WERI-Rb-1 (cell line): ENCODE measurements at regions not wholly inside any gene's neighbourhood (a gene's known extent, or its start where the extent isn't known, plus 50 kb on each side); places are given as distances from the start of the nearest gene placed in this dataset.

Source experiments
- DNase-seq: peaks from one replicate; pipeline ENCODE4 v3.0.0-alpha.2; 2020
- H3K27ac ChIP-seq: fragments of 250-450 bp; sonication (Bioruptor Pico); 2 replicates; pipeline ENCODE4 v1.5.1; 2020; ENCODE audit warnings: mild to moderate bottlenecking, moderate library complexity
- H3K27me3 ChIP-seq: fragments of 250-450 bp; sonication (Bioruptor Pico); 2 replicates; pipeline ENCODE4 v1.5.1; 2021; ENCODE audit warnings: mild to moderate bottlenecking, low read depth, moderate library complexity; ENCODE audit not compliant: insufficient read depth, severe bottlenecking
- H3K36me3 ChIP-seq: fragments of 250-450 bp; sonication (Bioruptor Pico); 2 replicates; pipeline ENCODE4 v1.5.1; 2020; ENCODE audit warnings: mild to moderate bottlenecking, moderate library complexity
- H3K4me3 ChIP-seq: 2 replicates; pipeline ENCODE4 v1.5.1; 2011; ENCODE audit warnings: low read depth, mild to moderate bottlenecking, control low read depth, low read length
- H3K9me3 ChIP-seq: fragments of 250-450 bp; sonication (Bioruptor Pico); 2 replicates; pipeline ENCODE4 v1.5.1; 2021; ENCODE audit warnings: mild to moderate bottlenecking, moderate library complexity; ENCODE audit not compliant: severe bottlenecking
- TF ChIP-seq, protein P1 (sequence below): IDR thresholded peaks from 2 replicates; pipeline ENCODE4 v1.5.1; 2011; ENCODE audit warnings: low read depth, mild to moderate bottlenecking, control low read depth, inconsistent platforms, low read length

DNA sequence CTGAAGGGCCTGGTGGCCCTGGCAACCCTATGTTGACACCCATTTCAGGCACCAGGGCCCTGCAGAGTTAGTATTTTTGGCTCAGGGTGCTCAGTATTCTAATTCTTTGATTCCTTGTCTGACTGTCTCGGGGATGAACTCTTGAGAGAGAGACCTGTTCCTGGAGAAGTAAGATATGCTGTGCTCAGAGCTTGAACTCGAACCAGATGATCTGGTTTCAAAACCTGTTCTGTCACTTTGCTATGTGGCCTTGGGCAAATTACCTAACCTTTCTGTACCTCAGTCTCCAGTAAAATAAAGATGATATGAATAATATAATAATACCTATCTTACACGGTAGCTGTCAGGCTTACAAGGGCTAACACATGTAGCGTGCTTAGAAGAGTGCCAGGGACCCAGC is 294.2 kb downstream of the DYSF start:
- H3K36me3 ChIP-seq: no peaks in the 10 kb centered on the region
- no peaks in the 10 kb centered on the region for H3K27me3 ChIP-seq
- no peak for DNase-seq
- no peak overlapping the region for H3K27ac ChIP-seq
- TF ChIP-seq, protein P1, sequence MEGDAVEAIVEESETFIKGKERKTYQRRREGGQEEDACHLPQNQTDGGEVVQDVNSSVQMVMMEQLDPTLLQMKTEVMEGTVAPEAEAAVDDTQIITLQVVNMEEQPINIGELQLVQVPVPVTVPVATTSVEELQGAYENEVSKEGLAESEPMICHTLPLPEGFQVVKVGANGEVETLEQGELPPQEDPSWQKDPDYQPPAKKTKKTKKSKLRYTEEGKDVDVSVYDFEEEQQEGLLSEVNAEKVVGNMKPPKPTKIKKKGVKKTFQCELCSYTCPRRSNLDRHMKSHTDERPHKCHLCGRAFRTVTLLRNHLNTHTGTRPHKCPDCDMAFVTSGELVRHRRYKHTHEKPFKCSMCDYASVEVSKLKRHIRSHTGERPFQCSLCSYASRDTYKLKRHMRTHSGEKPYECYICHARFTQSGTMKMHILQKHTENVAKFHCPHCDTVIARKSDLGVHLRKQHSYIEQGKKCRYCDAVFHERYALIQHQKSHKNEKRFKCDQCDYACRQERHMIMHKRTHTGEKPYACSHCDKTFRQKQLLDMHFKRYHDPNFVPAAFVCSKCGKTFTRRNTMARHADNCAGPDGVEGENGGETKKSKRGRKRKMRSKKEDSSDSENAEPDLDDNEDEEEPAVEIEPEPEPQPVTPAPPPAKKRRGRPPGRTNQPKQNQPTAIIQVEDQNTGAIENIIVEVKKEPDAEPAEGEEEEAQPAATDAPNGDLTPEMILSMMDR: no peak
- H3K9me3 ChIP-seq: no peaks in the 10 kb centered on the region
- H3K4me3 ChIP-seq: no peak overlapping the region

DNA sequence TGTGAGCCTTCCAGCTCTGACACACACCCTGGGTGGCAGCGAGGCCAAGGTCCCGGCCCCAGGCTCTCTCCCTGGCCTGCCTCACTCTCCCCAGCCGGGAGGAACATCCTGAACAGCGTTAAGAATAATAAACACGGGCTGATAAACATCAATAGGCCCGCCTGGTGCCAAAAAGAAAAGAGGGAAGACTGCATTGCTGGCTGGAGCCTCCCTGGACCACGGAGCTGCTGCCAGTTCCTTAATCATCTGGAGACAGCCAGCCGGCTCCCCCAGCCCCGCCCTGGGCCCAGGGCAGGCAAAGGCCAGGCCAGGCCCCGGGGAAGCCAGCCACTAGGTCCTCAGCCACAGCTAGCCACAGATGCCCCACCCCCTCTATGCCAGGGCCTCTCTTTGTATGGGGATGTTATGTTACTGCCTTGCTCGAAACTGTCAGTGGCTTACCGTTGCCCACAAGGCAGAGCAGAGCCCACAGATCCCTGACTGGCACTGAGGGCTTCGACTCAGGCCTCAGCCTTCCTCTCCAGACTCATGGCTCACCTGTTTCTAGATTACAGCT is 293.7 kb downstream of the DYSF start:
- Histone ChIP-seq H3K27ac (no peak overlapping the region), H3K27me3 (no peaks in the 10 kb centered on the region), H3K9me3 (peaks cover 1% of the 10 kb centered on the region), H3K4me3 (no peak overlapping the region), H3K36me3 (no peaks in the 10 kb centered on the region)
- no peak for DNase-seq
- TF ChIP-seq, protein P1: no peak

DNA sequence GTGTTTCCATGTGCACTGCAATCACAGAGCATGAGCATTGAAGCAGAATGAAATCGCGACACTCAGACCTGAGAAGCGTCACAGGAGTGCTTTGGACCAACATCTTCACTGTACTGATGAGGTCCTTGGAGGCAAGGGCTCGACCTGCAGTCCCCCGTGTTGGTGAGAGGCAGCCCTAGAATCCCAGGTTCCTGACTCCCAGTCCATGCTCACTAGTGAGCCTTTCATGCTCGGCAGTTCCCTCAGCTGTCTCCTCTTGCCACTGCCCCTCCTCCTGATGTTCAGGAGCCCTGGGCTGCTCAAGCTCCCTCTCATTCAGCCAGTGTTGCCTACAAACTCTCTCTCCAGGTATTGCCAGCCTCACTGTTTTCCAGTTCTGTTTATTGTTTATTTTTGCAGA is 291.4 kb downstream of the DYSF start:
- no peaks in the 10 kb centered on the region for H3K36me3 ChIP-seq
- TF ChIP-seq, protein P1: no peak
- DNase-seq: no peak
- peaks cover 4% of the 10 kb centered on the region for H3K9me3 ChIP-seq
- H3K4me3 ChIP-seq: no peak overlapping the region
- H3K27ac ChIP-seq: no peak overlapping the region
- H3K27me3 ChIP-seq: no peaks in the 10 kb centered on the region

DNA sequence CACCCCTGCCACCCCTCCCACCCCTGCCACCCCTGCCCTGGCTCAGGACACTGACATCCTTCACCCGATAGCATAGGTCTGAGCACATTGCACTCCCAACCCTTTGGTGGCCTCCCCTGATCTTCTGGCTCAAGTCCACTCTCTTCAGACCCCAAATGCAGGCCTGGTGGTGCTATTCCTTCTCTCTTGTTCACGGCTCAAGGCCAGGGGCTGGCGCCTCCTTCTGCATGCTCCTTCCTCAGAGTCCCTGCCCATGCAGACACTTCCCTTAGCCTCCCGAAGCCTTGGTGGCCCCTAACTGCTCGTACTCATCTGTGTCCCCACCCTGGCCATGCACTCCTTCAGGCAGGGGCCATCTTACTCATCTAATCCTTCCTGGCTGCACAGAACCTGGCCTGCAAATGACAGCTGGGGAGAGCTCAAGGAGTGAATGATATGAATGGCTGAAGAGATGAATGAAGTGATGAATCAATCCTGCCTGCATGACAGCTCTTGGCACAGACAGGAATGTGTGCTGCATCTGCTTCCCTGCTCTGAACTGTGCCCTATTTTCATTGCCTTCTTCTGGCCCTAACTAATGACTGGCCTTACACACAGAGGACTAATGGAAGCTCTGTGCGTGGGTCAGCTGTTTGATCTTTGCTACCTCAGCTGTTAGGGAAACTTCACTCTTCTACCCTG is 290.8 kb downstream of the DYSF start:
- Histone ChIP-seq H3K27ac (no peak overlapping the region), H3K9me3 (peaks cover 4% of the 10 kb centered on the region), H3K4me3 (no peak overlapping the region), H3K36me3 (no peaks in the 10 kb centered on the region), H3K27me3 (no peaks in the 10 kb centered on the region)
- peak; percentile 37 for DNase-seq
- TF ChIP-seq, protein P1: no peak

DNA sequence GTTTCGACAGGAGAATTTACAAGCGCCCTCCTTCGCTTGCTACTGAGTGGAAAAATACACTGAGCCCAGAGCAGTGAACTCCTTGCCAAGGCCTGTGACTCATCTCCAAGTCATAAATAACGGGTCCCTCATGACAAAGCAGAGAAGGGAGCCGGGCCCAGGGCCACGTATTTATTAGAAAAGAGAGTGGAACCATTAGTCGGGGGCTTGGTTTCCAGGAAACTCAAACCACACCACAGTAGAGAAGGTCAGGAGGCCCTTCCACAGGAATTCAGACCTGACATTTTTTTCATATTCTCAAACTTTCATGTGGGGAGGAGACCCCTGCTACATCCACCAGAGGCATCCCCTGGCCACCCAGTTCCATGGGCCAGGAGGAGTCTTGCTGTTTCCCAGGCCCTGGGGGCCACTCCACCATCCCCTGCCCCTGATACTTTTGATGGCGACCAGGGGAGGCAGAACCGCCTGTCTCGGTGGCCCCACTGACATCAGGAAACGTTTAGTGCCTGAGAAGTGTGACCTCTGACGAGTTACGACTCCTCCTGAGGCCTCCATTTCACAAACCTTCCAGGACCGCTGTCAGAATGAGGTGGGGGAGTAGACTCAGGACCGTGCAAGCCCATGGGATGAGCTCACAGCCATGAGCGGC is 289.7 kb downstream of the DYSF start:
- H3K4me3 ChIP-seq: no peak overlapping the region
- H3K27ac ChIP-seq: no peak overlapping the region
- H3K36me3 ChIP-seq: no peaks in the 10 kb centered on the region
- DNase-seq: no peak
- H3K9me3 ChIP-seq: peaks cover 4% of the 10 kb centered on the region
- TF ChIP-seq, protein P1: no peak
- H3K27me3 ChIP-seq: no peaks in the 10 kb centered on the region

DNA sequence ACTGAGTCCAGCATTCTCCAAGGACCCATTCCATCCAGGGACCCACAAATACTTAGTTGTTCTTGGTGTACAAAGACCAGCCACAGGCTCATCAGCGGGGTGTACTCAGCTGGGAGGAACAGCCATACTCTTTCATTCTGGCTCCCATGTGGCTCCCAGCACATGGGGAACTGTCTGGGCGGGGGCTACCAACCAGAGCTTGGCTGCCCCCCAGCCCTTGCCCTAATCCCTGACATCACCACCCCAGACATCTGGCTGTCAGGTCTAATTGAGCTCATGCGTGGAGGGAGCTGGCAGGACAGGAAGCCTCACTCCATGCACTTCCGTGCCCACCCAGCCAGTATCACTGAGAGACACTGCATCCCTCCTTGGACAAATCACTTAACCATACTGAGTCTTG is 283.6 kb downstream of the DYSF start:
- Histone ChIP-seq H3K4me3 (no peak overlapping the region), H3K27me3 (no peaks in the 10 kb centered on the region), H3K36me3 (no peaks in the 10 kb centered on the region), H3K9me3 (peaks cover 3% of the 10 kb centered on the region), H3K27ac (no peak overlapping the region)
- TF ChIP-seq, protein P1: no peak
- DNase-seq: no peak
